ENCODE measurements at regions not wholly inside any gene's neighbourhood (a gene's known extent, or its start where the extent isn't known, plus 50 kb on each side); places are given as distances from the start of the nearest gene placed in this dataset.

DNA sequence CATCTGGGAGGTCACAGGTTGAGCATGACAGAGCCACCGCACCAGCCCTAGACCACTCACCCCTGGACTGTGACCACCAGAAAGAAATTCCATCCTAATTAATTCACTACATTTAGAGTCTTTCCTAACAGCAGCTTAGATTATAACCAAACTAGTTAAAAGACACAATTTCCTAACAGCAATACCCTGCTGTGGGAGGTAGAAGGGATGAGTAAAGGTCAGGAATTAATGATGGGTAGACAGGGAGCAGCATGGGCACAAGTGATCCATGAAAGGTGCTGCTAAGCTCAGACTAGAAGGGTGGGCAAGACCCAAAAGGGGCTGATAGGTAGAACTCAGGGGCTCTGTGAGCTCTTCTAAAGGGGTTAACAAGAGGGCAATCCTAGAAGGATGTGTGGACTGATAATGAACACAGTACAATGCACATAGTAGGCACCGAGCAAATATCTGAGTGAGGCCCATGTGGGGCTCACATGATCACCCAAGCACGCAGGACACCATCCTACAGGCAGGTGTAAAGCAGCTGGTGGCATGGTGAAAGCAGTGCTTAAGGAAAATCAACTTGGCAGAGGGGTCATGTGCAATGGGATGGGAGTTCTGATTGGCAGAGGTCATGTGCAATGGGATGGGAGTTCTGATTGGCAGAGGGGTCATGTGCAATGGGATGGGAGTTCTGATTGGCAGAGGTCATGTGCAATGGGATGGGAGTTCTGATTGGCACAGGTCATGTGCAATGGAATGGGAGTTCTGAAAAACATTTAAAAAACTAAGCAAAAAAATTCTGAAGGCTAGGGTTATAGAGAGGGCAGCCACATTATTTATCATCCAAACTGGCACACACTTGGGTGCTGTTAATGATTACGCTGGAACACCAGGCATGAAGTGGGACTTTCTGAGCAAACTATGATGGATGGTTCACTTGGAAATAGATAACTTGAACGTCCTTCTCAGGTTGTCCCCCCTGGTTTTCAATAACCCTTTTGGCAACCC lies 188.2 kb upstream of the FOXQ1 start:
- ATAC-seq = no peak
- ChIA-PET CTCF (no interaction called here), POLR2A (interaction anchor here (0.6 kb wide), 1 partner anchor 90 kb away, joined by 5 read pairs; no protein-coding TSS in a partner anchor)
- Mint-ChIP-seq H3K9me3 (peaks cover 23% of the 10 kb centered on the region), H3K4me1 (peaks cover 5% of the 10 kb centered on the region; the same call in 1 of the 2 replicates), H3K4me3 (no peak overlapping the region), H3K27ac (no peak overlapping the region), H3K27me3 (ENCODE audit: low read depth) (no peaks in the 10 kb centered on the region; the same call in 1 of the 2 replicates), H3K36me3 (0 out of 2 replicates have a peak, but pooled peaks cover 3% of the 10 kb centered on the region)
- DNase-seq (ENCODE audit: low spot score) = no peak
- TF ChIP-seq ESRRA (CRISPR knock-in tag; IDR thresholded peaks at IDR 0.05; ENCODE audit: borderline replicate concordance) = no peak
- no peak for TF ChIP-seq TEAD4 (CRISPR knock-in tag; IDR thresholded peaks at IDR 0.05)
- TF ChIP-seq CREB1 (CRISPR knock-in tag; IDR thresholded peaks at IDR 0.05) = no peak
- TF ChIP-seq, protein P1, sequence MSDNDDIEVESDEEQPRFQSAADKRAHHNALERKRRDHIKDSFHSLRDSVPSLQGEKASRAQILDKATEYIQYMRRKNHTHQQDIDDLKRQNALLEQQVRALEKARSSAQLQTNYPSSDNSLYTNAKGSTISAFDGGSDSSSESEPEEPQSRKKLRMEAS (CRISPR knock-in tag; IDR thresholded peaks at IDR 0.05) = no peak
- no peak for TF ChIP-seq FOXJ3 (CRISPR knock-in tag; IDR thresholded peaks at IDR 0.05; ENCODE audit: borderline replicate concordance)
- TF ChIP-seq JUN (CRISPR knock-in tag; IDR thresholded peaks at IDR 0.05) = no peak
- TF ChIP-seq, protein P2, sequence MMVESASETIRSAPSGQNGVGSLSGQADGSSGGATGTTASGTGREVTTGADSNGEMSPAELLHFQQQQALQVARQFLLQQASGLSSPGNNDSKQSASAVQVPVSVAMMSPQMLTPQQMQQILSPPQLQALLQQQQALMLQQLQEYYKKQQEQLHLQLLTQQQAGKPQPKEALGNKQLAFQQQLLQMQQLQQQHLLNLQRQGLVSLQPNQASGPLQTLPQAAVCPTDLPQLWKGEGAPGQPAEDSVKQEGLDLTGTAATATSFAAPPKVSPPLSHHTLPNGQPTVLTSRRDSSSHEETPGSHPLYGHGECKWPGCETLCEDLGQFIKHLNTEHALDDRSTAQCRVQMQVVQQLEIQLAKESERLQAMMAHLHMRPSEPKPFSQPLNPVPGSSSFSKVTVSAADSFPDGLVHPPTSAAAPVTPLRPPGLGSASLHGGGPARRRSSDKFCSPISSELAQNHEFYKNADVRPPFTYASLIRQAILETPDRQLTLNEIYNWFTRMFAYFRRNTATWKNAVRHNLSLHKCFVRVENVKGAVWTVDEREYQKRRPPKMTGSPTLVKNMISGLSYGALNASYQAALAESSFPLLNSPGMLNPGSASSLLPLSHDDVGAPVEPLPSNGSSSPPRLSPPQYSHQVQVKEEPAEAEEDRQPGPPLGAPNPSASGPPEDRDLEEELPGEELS (CRISPR knock-in tag; IDR thresholded peaks at IDR 0.05) = no peak
- TF ChIP-seq TP53 (CRISPR knock-in tag; IDR thresholded peaks at IDR 0.05) = no peak
- no peak for TF ChIP-seq JAZF1 (CRISPR knock-in tag; IDR thresholded peaks at IDR 0.05)
- TF ChIP-seq, protein P3, sequence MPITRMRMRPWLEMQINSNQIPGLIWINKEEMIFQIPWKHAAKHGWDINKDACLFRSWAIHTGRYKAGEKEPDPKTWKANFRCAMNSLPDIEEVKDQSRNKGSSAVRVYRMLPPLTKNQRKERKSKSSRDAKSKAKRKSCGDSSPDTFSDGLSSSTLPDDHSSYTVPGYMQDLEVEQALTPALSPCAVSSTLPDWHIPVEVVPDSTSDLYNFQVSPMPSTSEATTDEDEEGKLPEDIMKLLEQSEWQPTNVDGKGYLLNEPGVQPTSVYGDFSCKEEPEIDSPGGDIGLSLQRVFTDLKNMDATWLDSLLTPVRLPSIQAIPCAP (CRISPR knock-in tag; IDR thresholded peaks at IDR 0.05) = no peak
- no peak for TF ChIP-seq NFATC4 (CRISPR knock-in tag; IDR thresholded peaks at IDR 0.05)
- no peak for TF ChIP-seq GABPB1 (CRISPR knock-in tag; IDR thresholded peaks at IDR 0.05)
- no peak for TF ChIP-seq NR2C2 (CRISPR knock-in tag; IDR thresholded peaks at IDR 0.05)
- TF ChIP-seq ZNF263 (CRISPR knock-in tag; IDR thresholded peaks at IDR 0.05; ENCODE audit: low read depth) = no peak
- TF ChIP-seq, protein P4, sequence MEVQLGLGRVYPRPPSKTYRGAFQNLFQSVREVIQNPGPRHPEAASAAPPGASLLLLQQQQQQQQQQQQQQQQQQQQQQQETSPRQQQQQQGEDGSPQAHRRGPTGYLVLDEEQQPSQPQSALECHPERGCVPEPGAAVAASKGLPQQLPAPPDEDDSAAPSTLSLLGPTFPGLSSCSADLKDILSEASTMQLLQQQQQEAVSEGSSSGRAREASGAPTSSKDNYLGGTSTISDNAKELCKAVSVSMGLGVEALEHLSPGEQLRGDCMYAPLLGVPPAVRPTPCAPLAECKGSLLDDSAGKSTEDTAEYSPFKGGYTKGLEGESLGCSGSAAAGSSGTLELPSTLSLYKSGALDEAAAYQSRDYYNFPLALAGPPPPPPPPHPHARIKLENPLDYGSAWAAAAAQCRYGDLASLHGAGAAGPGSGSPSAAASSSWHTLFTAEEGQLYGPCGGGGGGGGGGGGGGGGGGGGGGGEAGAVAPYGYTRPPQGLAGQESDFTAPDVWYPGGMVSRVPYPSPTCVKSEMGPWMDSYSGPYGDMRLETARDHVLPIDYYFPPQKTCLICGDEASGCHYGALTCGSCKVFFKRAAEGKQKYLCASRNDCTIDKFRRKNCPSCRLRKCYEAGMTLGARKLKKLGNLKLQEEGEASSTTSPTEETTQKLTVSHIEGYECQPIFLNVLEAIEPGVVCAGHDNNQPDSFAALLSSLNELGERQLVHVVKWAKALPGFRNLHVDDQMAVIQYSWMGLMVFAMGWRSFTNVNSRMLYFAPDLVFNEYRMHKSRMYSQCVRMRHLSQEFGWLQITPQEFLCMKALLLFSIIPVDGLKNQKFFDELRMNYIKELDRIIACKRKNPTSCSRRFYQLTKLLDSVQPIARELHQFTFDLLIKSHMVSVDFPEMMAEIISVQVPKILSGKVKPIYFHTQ (CRISPR knock-in tag; IDR thresholded peaks at IDR 0.05) = no peak
- TF ChIP-seq MXD4 (CRISPR knock-in tag; IDR thresholded peaks at IDR 0.05; ENCODE audit: borderline replicate concordance) = no peak
- TF ChIP-seq ZNF138 (CRISPR knock-in tag; conservative IDR thresholded peaks at IDR 0.05) = no peak
- TF ChIP-seq, protein P5, sequence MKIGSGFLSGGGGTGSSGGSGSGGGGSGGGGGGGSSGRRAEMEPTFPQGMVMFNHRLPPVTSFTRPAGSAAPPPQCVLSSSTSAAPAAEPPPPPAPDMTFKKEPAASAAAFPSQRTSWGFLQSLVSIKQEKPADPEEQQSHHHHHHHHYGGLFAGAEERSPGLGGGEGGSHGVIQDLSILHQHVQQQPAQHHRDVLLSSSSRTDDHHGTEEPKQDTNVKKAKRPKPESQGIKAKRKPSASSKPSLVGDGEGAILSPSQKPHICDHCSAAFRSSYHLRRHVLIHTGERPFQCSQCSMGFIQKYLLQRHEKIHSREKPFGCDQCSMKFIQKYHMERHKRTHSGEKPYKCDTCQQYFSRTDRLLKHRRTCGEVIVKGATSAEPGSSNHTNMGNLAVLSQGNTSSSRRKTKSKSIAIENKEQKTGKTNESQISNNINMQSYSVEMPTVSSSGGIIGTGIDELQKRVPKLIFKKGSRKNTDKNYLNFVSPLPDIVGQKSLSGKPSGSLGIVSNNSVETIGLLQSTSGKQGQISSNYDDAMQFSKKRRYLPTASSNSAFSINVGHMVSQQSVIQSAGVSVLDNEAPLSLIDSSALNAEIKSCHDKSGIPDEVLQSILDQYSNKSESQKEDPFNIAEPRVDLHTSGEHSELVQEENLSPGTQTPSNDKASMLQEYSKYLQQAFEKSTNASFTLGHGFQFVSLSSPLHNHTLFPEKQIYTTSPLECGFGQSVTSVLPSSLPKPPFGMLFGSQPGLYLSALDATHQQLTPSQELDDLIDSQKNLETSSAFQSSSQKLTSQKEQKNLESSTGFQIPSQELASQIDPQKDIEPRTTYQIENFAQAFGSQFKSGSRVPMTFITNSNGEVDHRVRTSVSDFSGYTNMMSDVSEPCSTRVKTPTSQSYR (CRISPR knock-in tag; IDR thresholded peaks at IDR 0.05) = no peak
